Mesenchymal stem cell (in vitro differentiated cells and primary cell): ENCODE measurements at regions not wholly inside any gene's neighbourhood (a gene's known extent, or its start where the extent isn't known, plus 50 kb on each side); places are given as distances from the start of the nearest gene placed in this dataset.
A peak's percentile ranks its signal among the peaks of the same experiment; 100 is the strongest.

Experiments used
- DNase-seq: peaks from one replicate; pipeline ENCODE4 v3.0.0-alpha.2; 2013
- H2AFZ ChIP-seq: one replicate; pipeline ENCODE4 v1.6.1; 2013; ENCODE audit warnings: low read depth, mild to moderate bottlenecking, control low read depth, inconsistent platforms, low read length, moderate library complexity
- H2AK5ac ChIP-seq: 2 replicates; pipeline ENCODE4 v1.6.1; 2013; ENCODE audit warnings: low read length, moderate library complexity, mild to moderate bottlenecking, inconsistent platforms; ENCODE audit not compliant: severe bottlenecking
- H2BK120ac ChIP-seq: one replicate; pipeline ENCODE4 v1.6.1; 2013; ENCODE audit warnings: low read depth, mild to moderate bottlenecking, inconsistent platforms, low read length, moderate library complexity
- H2BK12ac ChIP-seq, 2 experiments: one replicate each; pipeline ENCODE4 v1.6.1; 2013; ENCODE audit warnings: inconsistent platforms in 2 of 2, low read length in 2 of 2, mild to moderate bottlenecking in 2 of 2, moderate library complexity in 2 of 2, control low read depth in 1 of 2
- H2BK15ac ChIP-seq: one replicate; pipeline ENCODE4 v1.6.1; 2013; ENCODE audit warnings: mild to moderate bottlenecking, low read depth, inconsistent platforms; ENCODE audit not compliant: poor library complexity, severe bottlenecking
- H2BK5ac ChIP-seq: 2 replicates; pipeline ENCODE4 v1.6.1; 2013; ENCODE audit warnings: low read depth, mild to moderate bottlenecking, low read length, control low read depth, inconsistent platforms; ENCODE audit not compliant: poor library complexity, severe bottlenecking
- H3K14ac ChIP-seq, 2 experiments: one replicate each; pipeline ENCODE4 v1.6.1; 2013; ENCODE audit warnings: inconsistent platforms in 2 of 2, low read length in 2 of 2, control low read depth in 1 of 2, mild to moderate bottlenecking in 1 of 2, moderate library complexity in 1 of 2
- H3K18ac ChIP-seq, 2 experiments: one replicate each; pipeline ENCODE4 v1.6.1; 2013; ENCODE audit warnings: inconsistent platforms in 2 of 2, low read length in 2 of 2, control low read depth in 1 of 2, low read depth in 1 of 2, mild to moderate bottlenecking in 1 of 2
- H3K23ac ChIP-seq, 2 experiments: one replicate each; pipeline ENCODE4 v1.6.1; 2013; ENCODE audit warnings: inconsistent platforms in 2 of 2, low read length in 2 of 2, mild to moderate bottlenecking in 2 of 2, moderate library complexity in 2 of 2, control low read depth in 1 of 2
- H3K27ac ChIP-seq: 2 replicates; pipeline ENCODE4 v1.5.1; 2013; ENCODE audit warnings: mild to moderate bottlenecking, moderate library complexity, low read length, control low read depth, inconsistent platforms; ENCODE audit not compliant: poor library complexity, severe bottlenecking
- H3K27me3 ChIP-seq, 2 experiments: 2 replicates each; pipeline versions ENCODE4 v1.6.1 to v1.7.0; 2013; ENCODE audit warnings: low read length in 2 of 2, mild to moderate bottlenecking in 2 of 2, moderate library complexity in 2 of 2, control low read depth in 1 of 2, inconsistent platforms in 1 of 2; ENCODE audit not compliant: control insufficient read depth in 1 of 2, insufficient read depth in 1 of 2
- H3K36me3 ChIP-seq, 2 experiments: 2 replicates each; pipeline versions ENCODE4 v1.6.1 to v1.7.0; 2013; ENCODE audit warnings: low read length in 2 of 2, control low read depth in 1 of 2, inconsistent platforms in 1 of 2, low read depth in 1 of 2, mild to moderate bottlenecking in 1 of 2; ENCODE audit not compliant: insufficient read depth in 2 of 2, control insufficient read depth in 1 of 2
- H3K4ac ChIP-seq, 2 experiments: one replicate each; pipeline ENCODE4 v1.6.1; 2013; ENCODE audit warnings: inconsistent platforms in 2 of 2, low read length in 2 of 2, mild to moderate bottlenecking in 2 of 2, moderate library complexity in 2 of 2, control low read depth in 1 of 2, low read depth in 1 of 2
- H3K4me1 ChIP-seq: 2 replicates; pipeline ENCODE4 v1.6.1; 2013; ENCODE audit warnings: low read depth, low read length, control low read depth; ENCODE audit not compliant: control insufficient read depth, insufficient read depth
- H3K4me2 ChIP-seq: 2 replicates; pipeline ENCODE4 v1.6.1; 2013; ENCODE audit warnings: low read length, mild to moderate bottlenecking, inconsistent platforms; ENCODE audit not compliant: poor library complexity, severe bottlenecking
- H3K4me3 ChIP-seq, 2 experiments: 2 replicates each; pipeline versions ENCODE4 v1.5.1 to v1.7.0; 2013; ENCODE audit warnings: low read length in 2 of 2, mild to moderate bottlenecking in 2 of 2, control low read depth in 1 of 2, low read depth in 1 of 2; ENCODE audit not compliant: insufficient read depth in 1 of 2
- H3K79me1 ChIP-seq: replicated peaks from 2 replicates; pipeline ENCODE4 v1.6.1; 2013; ENCODE audit warnings: mild to moderate bottlenecking, control low read depth, low read length, inconsistent platforms; ENCODE audit not compliant: poor library complexity, severe bottlenecking
- H3K9ac ChIP-seq: 2 replicates; pipeline ENCODE4 v1.7.0; 2013; ENCODE audit warnings: mild to moderate bottlenecking, low read length, moderate library complexity
- H3K9me3 ChIP-seq: 2 replicates; pipeline ENCODE4 v1.7.0; 2013; ENCODE audit warnings: mild to moderate bottlenecking, low read length; ENCODE audit not compliant: control insufficient read depth
- H4K8ac ChIP-seq: one replicate; pipeline ENCODE4 v1.6.1; 2013; ENCODE audit warnings: inconsistent platforms, mild to moderate bottlenecking, low read length, moderate library complexity
- H4K91ac ChIP-seq: one replicate; pipeline ENCODE4 v1.6.1; 2013; ENCODE audit warnings: mild to moderate bottlenecking, low read length, inconsistent platforms
- WGBS: methylation state at CpG from one replicate; pipeline ENCODE4 v1.1.7; 2013; ENCODE audit warnings: mixed read lengths; 5-methylcytosine and 5-hydroxymethylcytosine counted together

- H3K18ac ChIP-seq = no peak overlapping the region
- H3K4ac ChIP-seq = no peak overlapping the region
- no peak overlapping the region for H3K27ac ChIP-seq
- no peak overlapping the region for H2BK15ac ChIP-seq
- no peak overlapping the region for H2BK120ac ChIP-seq
- no peak overlapping the region for H2AK5ac ChIP-seq
- DNase-seq = no peak
- no peak overlapping the region for H3K4me3 ChIP-seq
- peaks cover 24 to 34% of the 10 kb centered on the region in 2 experiments for H3K27me3 ChIP-seq
- no peak overlapping the region for H2BK5ac ChIP-seq
- no peaks in the 10 kb centered on the region for H3K36me3 ChIP-seq
- H2AFZ ChIP-seq = no peak overlapping the region
- no peak overlapping the region for H2BK12ac ChIP-seq
- no peak overlapping the region for H3K23ac ChIP-seq
- WGBS = 78% methylated on average over 9 of the region's 9 CpGs
- H3K9me3 ChIP-seq = no peaks in the 10 kb centered on the region
- no peak overlapping the region for H4K8ac ChIP-seq
- H3K4me1 ChIP-seq = no peaks in the 10 kb centered on the region
- H3K4me2 ChIP-seq = no peak overlapping the region
- no peak overlapping the region for H3K14ac ChIP-seq
- no peak overlapping the region for H4K91ac ChIP-seq
- no peaks in the 10 kb centered on the region for H3K79me1 ChIP-seq
- no peak overlapping the region for H3K9ac ChIP-seq
Measured at GRCh38 chr11:57092028-57092698, 89.6 kb upstream of the LRRC55 start.

DNA sequence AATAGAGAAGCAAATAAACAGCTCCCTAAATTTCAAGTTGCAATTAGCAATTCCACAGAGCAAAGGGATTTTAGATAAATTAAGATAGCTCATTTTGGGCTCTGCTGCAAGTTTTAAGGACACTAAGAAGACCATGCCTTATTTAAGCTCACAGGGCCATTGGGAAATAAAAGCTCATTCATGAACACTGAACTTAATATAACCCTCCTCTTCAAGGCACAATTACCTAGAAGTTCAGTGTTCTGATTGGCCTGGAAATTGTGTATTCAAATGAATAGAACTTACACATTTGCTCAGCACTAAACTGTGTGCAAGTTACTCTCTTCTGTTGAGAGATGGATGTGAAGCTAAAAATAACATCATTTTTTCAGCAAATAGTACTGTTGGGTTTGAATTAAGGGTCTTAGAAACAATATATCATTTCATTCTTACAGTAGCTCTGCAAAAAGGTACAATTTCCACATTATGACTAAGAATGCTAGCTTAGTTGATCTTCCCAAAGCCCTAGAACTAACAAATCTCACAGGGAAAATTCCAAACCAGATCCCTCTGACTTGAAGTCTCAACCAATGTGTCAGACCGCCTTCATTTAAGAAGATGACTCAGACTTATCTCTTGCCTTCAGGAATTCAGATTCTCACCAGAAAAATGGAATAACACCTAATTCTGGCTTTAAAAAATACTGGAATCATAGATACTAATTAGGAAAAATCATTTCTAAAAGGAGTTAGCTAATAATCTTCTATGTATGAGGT, 87.4 kb upstream of the LRRC55 start:
- no peak overlapping the region for H3K23ac ChIP-seq
- no peak overlapping the region for H4K8ac ChIP-seq
- H3K4me2 ChIP-seq = no peak overlapping the region
- H2AK5ac ChIP-seq = no peak overlapping the region
- H2BK12ac ChIP-seq = no peak overlapping the region
- no peak overlapping the region for H3K18ac ChIP-seq
- 57% methylated on average over 1 of the region's 1 CpG for WGBS
- no peak overlapping the region for H4K91ac ChIP-seq
- H2BK5ac ChIP-seq = no peak overlapping the region
- no peak overlapping the region for H3K14ac ChIP-seq
- peaks cover 15 to 26% of the 10 kb centered on the region in 2 experiments for H3K27me3 ChIP-seq
- H3K9me3 ChIP-seq = no peaks in the 10 kb centered on the region
- no peak overlapping the region for H3K9ac ChIP-seq
- H2BK120ac ChIP-seq = no peak overlapping the region
- DNase-seq = peak; percentile 32
- no peak overlapping the region for H3K4me3 ChIP-seq
- H2BK15ac ChIP-seq = no peak overlapping the region
- H3K79me1 ChIP-seq = no peaks in the 10 kb centered on the region
- no peaks in the 10 kb centered on the region for H3K36me3 ChIP-seq
- no peaks in the 10 kb centered on the region for H3K4me1 ChIP-seq
- no peak overlapping the region for H3K27ac ChIP-seq
- H3K4ac ChIP-seq = no peak overlapping the region
- no peak overlapping the region for H2AFZ ChIP-seq

DNA sequence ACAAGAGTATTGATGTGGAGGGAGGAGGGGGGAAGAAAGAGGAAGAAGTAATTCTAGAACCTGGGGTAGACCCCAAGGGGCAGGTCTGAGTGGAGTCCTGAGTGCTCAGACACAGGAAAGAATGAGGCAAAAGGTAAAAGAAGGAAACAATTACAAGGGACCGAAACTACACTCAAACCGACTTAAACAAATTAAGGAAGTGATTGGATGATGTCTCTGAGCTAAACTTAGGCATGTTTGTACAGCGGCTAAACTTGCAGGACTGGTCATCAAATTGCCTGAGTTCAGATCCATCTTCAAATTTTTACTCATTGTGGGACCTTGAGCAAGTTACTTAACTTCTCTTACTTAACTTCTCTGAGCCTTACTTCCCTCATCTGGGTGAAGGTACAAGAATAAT, 86.3 kb upstream of the LRRC55 start:
- Histone ChIP-seq H3K36me3 (no peaks in the 10 kb centered on the region), H3K4me2 (no peak overlapping the region), H2AFZ (no peak overlapping the region), H2BK12ac (no peak overlapping the region), H3K27me3 (peaks cover 15 to 17% of the 10 kb centered on the region in 2 experiments), H3K14ac (no peak overlapping the region), H4K8ac (no peak overlapping the region), H3K79me1 (no peaks in the 10 kb centered on the region), H3K23ac (no peak overlapping the region), H3K4me3 (no peak overlapping the region), H4K91ac (no peak overlapping the region), H3K18ac (no peak overlapping the region), H3K27ac (no peak overlapping the region), H3K4ac (no peak overlapping the region), H3K9me3 (no peaks in the 10 kb centered on the region), H3K9ac (no peak overlapping the region), H2BK15ac (no peak overlapping the region), H2BK120ac (no peak overlapping the region), H2AK5ac (no peak overlapping the region), H3K4me1 (no peaks in the 10 kb centered on the region), H2BK5ac (no peak overlapping the region)
- WGBS = 94% methylated on average over 2 of the region's 3 CpGs
- DNase-seq = no peak

DNA sequence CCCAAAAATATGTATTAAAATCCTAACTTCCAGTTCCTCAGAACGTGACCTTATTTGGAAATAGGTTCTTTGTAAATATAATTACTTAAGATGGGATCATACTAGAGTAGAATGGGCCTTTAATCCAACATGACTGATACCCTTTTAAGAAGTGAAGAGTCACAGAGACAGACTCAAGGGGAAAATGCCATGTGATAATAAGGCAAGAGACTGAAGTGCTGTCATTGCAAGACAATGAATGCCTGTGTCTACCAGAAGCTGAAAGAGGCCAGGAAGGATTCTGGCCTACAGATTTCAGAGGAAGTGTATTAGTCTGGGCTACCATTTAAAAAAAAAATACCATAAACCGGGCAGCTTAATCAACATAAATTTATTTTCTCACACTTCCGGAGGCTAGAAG, 85.9 kb upstream of the LRRC55 start:
- Histone ChIP-seq H2BK120ac (no peak overlapping the region), H2BK12ac (no peak overlapping the region), H3K4me2 (no peak overlapping the region), H4K91ac (no peak overlapping the region), H3K4me1 (no peaks in the 10 kb centered on the region), H2AFZ (no peak overlapping the region), H3K14ac (no peak overlapping the region), H3K27me3 (peaks cover 12% of the 10 kb centered on the region in 2 experiments), H3K18ac (no peak overlapping the region), H3K79me1 (no peaks in the 10 kb centered on the region), H2BK15ac (no peak overlapping the region), H3K27ac (no peak overlapping the region), H3K9ac (no peak overlapping the region), H2BK5ac (no peak overlapping the region), H3K9me3 (no peaks in the 10 kb centered on the region), H3K4me3 (no peak overlapping the region), H3K4ac (no peak overlapping the region), H3K23ac (no peak overlapping the region), H3K36me3 (no peaks in the 10 kb centered on the region), H2AK5ac (no peak overlapping the region), H4K8ac (no peak overlapping the region)
- WGBS = 100% methylated on average over 1 of the region's 3 CpGs
- DNase-seq = no peak
